ENCODE measurements at regions not wholly inside any gene's neighbourhood (a gene's known extent, or its start where the extent isn't known, plus 50 kb on each side); places are given as distances from the start of the nearest gene placed in this dataset.

- no peak for FAIRE-seq
- TF ChIP-seq FOS (IDR thresholded peaks at IDR 0.05; ENCODE audit: borderline replicate concordance, insufficient read depth, low read length), result no peak
- TF ChIP-seq GATA2 (IDR thresholded peaks at IDR 0.05; ENCODE audit: insufficient read depth, insufficient read length, low read depth, low read length), result no peak
- H3K27ac ChIP-seq (ENCODE audit: insufficient read depth, low read depth, low read length), result no peak overlapping the region
- H4K20me1 ChIP-seq (replicated peaks; ENCODE audit: control insufficient read depth, extremely low read depth, insufficient read depth, low read length), result no peaks in the 10 kb centered on the region
- ChIA-PET CTCF (no interaction called here), POLR2A (no interaction called here)
- intact Hi-C loops (cut with micrococcal nuclease), result no loop called here
- no peak overlapping the region for H3K4me2 ChIP-seq (ENCODE audit: insufficient read depth, low read length)
- H3K9me3 ChIP-seq (replicated peaks; ENCODE audit: control insufficient read depth, insufficient read depth, low read length), result no peaks in the 10 kb centered on the region
- no peaks in the 10 kb centered on the region for H3K27me3 ChIP-seq (ENCODE audit: control insufficient read depth in 2 of 2, insufficient read depth in 2 of 2, low read length in 2 of 2)
- H3K79me2 ChIP-seq (ENCODE audit: control insufficient read depth, insufficient read depth, low read length), result no peaks in the 10 kb centered on the region
- no peak overlapping the region for H2AFZ ChIP-seq (ENCODE audit: low read depth, low read length)
- H3K4me1 ChIP-seq (ENCODE audit: control insufficient read depth, extremely low read depth, insufficient read depth, low read length), result no peaks in the 10 kb centered on the region
- dilution Hi-C loops (cut with MboI; ENCODE audit: extremely low pct_ligation_motif_present, low sequenced_read_pairs), result no loop called here
- DNase-seq (ENCODE audit: low read depth, low spot score), result no peak
- no peak overlapping the region for H3K4me3 ChIP-seq (replicated peaks in 1 of 3; ENCODE audit: insufficient read depth in 1 of 3, low read depth in 1 of 3, low read length in 3 of 3)
- H3K9ac ChIP-seq (replicated peaks; ENCODE audit: extremely low read depth, insufficient read depth, low read length), result no peak overlapping the region
- no peaks in the 10 kb centered on the region for H3K36me3 ChIP-seq (ENCODE audit: control insufficient read depth in 2 of 2, extremely low read depth in 1 of 2, insufficient read depth in 2 of 2, low read length in 2 of 2)
- H3K9me1 ChIP-seq (replicated peaks; ENCODE audit: control insufficient read depth, extremely low read depth, insufficient read depth, low read length), result no peaks in the 10 kb centered on the region
- BruUV-seq (replicated peaks), result no TSS peak
Measured at GRCh38 chr20:24791953-24792352, 157.1 kb upstream of the CST7 start.

DNA sequence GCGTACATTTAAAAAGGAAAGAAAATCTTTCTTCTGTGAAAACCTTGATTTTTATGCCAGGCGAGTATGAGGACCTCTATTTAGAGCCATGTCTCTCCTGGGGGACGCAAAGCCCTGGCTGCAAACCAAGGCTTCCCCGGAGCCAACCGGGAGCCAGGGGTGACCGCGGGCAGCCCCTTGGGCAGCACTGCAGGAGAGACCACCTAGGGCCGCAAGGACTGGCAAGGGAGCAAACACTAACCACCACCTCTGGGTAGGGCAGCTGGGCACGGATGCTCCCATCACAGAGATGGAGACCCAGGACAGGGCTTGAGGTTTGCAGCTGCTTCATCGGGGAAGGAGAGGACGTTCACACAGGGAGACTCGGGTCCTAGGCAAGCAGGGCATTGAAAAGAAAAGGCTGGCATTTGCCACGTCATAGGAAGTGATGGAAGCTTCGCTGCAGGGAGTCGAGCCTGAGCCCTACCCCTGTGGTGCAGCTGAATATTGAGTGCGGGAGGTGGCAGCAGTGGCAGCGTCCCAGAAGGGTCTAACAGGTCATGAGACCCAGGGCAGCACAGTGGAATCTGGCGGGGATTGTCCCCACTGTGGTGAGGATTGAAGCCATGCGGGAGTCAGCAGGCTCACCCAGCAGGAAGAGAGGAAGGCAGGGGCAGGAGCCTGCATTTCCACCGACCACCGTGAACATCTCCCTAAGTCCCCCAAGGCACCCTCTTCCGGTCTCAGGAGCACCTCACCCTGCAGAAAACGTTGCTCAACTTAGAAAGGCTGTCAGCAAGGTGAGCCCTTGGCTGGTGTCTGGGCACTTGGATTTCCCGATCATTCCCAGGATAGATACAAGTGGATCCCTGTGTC lies 156.2 kb upstream of the CST7 start:
- Histone ChIP-seq H3K27me3 (ENCODE audit: control insufficient read depth in 2 of 2, insufficient read depth in 2 of 2, low read length in 2 of 2) (no peaks in the 10 kb centered on the region), H3K9me1 (replicated peaks; ENCODE audit: control insufficient read depth, extremely low read depth, insufficient read depth, low read length) (no peaks in the 10 kb centered on the region), H3K4me3 (replicated peaks in 1 of 3; ENCODE audit: insufficient read depth in 1 of 3, low read depth in 1 of 3, low read length in 3 of 3) (no peak overlapping the region), H3K27ac (ENCODE audit: insufficient read depth, low read depth, low read length) (no peak overlapping the region), H4K20me1 (replicated peaks; ENCODE audit: control insufficient read depth, extremely low read depth, insufficient read depth, low read length) (no peaks in the 10 kb centered on the region), H3K9me3 (replicated peaks; ENCODE audit: control insufficient read depth, insufficient read depth, low read length) (no peaks in the 10 kb centered on the region), H2AFZ (ENCODE audit: low read depth, low read length) (no peak overlapping the region), H3K36me3 (ENCODE audit: control insufficient read depth in 2 of 2, extremely low read depth in 1 of 2, insufficient read depth in 2 of 2, low read length in 2 of 2) (no peaks in the 10 kb centered on the region), H3K79me2 (ENCODE audit: control insufficient read depth, insufficient read depth, low read length) (no peaks in the 10 kb centered on the region), H3K4me1 (ENCODE audit: control insufficient read depth, extremely low read depth, insufficient read depth, low read length) (no peaks in the 10 kb centered on the region), H3K4me2 (ENCODE audit: insufficient read depth, low read length) (no peak overlapping the region), H3K9ac (replicated peaks; ENCODE audit: extremely low read depth, insufficient read depth, low read length) (no peak overlapping the region)
- FAIRE-seq (no peak), DNase-seq (ENCODE audit: low read depth, low spot score) (no peak)
- intact Hi-C loops (cut with micrococcal nuclease), result no loop called here
- TF ChIP-seq EZH2 (IDR thresholded peaks at IDR 0.05; ENCODE audit: borderline replicate concordance, low read depth, low read length, severe bottlenecking), result no peak
- TF ChIP-seq GATA2 (IDR thresholded peaks at IDR 0.05; ENCODE audit: insufficient read depth, insufficient read length, low read depth, low read length), result no peak
- no peak for TF ChIP-seq FOS (IDR thresholded peaks at IDR 0.05; ENCODE audit: borderline replicate concordance, insufficient read depth, low read length)
- no peak for TF ChIP-seq POLR2AphosphoS5 (IDR thresholded peaks at IDR 0.05; ENCODE audit: insufficient read depth, low read depth, low read length)
- TF ChIP-seq, protein P1, sequence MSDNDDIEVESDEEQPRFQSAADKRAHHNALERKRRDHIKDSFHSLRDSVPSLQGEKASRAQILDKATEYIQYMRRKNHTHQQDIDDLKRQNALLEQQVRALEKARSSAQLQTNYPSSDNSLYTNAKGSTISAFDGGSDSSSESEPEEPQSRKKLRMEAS (IDR thresholded peaks at IDR 0.05; ENCODE audit: insufficient read depth, insufficient read length), result no peak
- TF ChIP-seq CTCF (IDR thresholded peaks at IDR 0.05; ENCODE audit: extremely low read depth in 1 of 2, insufficient read depth in 1 of 2, low read depth in 1 of 2, low read length in 2 of 2), result no peak
- no peak for TF ChIP-seq JUN (IDR thresholded peaks at IDR 0.05; ENCODE audit: borderline replicate concordance, insufficient read depth, insufficient read length, low read depth)
- no peak for TF ChIP-seq POLR2A (IDR thresholded peaks at IDR 0.05; ENCODE audit: low read depth, low read length)
- no peak for TF ChIP-seq MYC (IDR thresholded peaks at IDR 0.05; ENCODE audit: low read depth, low read length)
- POLR2A ChIA-PET, result no interaction called here
- dilution Hi-C loops (cut with MboI; ENCODE audit: extremely low pct_ligation_motif_present, low sequenced_read_pairs), result no loop called here
- no TSS peak for BruUV-seq (replicated peaks)
- CTCF ChIA-PET, result no interaction called here

Data from endothelial cell of umbilical vein (primary cell).